Right atrium auricular region (tissue), 2 donors: ENCODE measurements at regions not wholly inside any gene's neighbourhood (a gene's known extent, or its start where the extent isn't known, plus 50 kb on each side); places are given as distances from the start of the nearest gene placed in this dataset.
A peak's percentile ranks its signal among the peaks of the same experiment; 100 is the strongest.
"Not testable (repeated sequence)": the region's sequence is repeated elsewhere in the genome, so short reads cannot be mapped to it uniquely, and the experiment has no call there.

ENCODE experiments used
- DNase-seq: peaks from one replicate; pipeline ENCODE4 v3.0.0-alpha.2; 2019; ENCODE audit warnings: low spot score
- H3K27ac ChIP-seq, 2 donors: fragments of 200-600 bp; sonication (generic); 1 replicate in 1 of 2; 2 replicates in 1 of 2; pipeline ENCODE4 v1.5.1; 2016 to 2019
- H3K27me3 ChIP-seq, 2 donors: fragments of 200-600 bp; sonication (generic); one replicate each; pipeline versions ENCODE4 v1.5.1 to v1.6.0; 2017 to 2019
- H3K36me3 ChIP-seq: fragments of 200-600 bp; sonication (generic); one replicate; pipeline ENCODE4 v1.5.1; 2016
- H3K4me1 ChIP-seq, 2 donors: fragments of 200-600 bp; sonication (generic); one replicate each; pipeline versions ENCODE4 v1.5.1 to v1.6.0; 2017 to 2019
- H3K4me3 ChIP-seq, 2 donors: fragments of 200-600 bp; sonication (generic); 1 replicate in 1 of 2; 2 replicates in 1 of 2; pipeline ENCODE4 v1.5.1; 2017 to 2019; ENCODE audit warnings: mild to moderate bottlenecking in 1 of 2, moderate library complexity in 1 of 2
- H3K9me3 ChIP-seq, 2 donors: fragments of 200-600 bp; sonication (generic); one replicate each; pipeline ENCODE4 v1.5.1; 2019
- TF ChIP-seq, protein P1 (sequence below), 2 donors: fragments of 200-600 bp; sonication (generic); IDR thresholded peaks; one replicate each; pipeline ENCODE4 v1.5.1; 2019; ENCODE audit warnings: antibody characterized with exemption in 2 of 2

DNA sequence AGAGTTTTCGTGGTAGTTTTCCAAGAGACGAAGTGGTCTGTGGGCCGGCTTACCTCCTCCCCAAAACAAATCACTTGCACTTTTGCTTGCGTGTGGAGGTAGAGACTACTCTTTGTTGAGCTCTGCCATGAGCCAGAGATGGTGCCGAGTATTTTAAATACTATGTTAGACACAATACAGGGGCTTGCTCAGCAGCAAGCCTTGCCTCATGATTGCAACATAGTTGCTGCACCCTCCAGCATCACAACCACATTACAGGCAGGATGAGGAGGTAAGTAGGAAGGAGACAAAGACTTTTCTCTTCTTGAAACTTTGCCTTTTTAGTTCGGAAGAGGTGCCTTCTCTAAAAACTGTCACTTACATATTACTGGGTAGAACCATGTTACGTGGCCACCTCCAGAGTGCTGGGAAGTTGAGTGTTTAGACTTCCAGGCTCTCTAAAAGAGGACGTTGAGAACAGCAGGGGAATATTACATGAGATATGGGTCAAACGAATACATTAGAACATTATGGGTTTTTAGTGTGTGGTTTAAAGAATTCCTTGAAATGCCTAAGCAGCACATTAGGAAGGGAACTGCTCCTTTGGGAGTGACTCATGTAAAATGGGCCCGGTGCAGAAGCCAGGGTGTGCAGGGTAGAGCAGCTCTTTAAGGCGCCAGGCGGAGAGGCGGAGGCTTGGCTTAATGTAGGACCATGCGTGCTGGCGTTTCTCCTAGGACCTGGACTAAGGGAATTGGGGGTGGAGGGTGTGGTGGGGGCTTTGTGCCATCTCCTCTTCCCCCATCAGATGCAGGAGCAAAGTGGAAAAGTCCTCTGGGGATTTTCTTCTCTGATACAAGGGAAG lies 110.6 kb upstream of the PRMT8 start:
- Histone ChIP-seq H3K27ac (no peak overlapping the region), H3K36me3 (no peaks in the 10 kb centered on the region), H3K4me1 (peaks cover 0 to 15% of the 10 kb centered on the region in 2 donors), H3K9me3 (no peaks in the 10 kb centered on the region), H3K4me3 (peak overlapping the region in 1 of 2 donors; percentile 9), H3K27me3 (no peaks in the 10 kb centered on the region)
- peak; percentile 60 for DNase-seq
- TF ChIP-seq, protein P1, sequence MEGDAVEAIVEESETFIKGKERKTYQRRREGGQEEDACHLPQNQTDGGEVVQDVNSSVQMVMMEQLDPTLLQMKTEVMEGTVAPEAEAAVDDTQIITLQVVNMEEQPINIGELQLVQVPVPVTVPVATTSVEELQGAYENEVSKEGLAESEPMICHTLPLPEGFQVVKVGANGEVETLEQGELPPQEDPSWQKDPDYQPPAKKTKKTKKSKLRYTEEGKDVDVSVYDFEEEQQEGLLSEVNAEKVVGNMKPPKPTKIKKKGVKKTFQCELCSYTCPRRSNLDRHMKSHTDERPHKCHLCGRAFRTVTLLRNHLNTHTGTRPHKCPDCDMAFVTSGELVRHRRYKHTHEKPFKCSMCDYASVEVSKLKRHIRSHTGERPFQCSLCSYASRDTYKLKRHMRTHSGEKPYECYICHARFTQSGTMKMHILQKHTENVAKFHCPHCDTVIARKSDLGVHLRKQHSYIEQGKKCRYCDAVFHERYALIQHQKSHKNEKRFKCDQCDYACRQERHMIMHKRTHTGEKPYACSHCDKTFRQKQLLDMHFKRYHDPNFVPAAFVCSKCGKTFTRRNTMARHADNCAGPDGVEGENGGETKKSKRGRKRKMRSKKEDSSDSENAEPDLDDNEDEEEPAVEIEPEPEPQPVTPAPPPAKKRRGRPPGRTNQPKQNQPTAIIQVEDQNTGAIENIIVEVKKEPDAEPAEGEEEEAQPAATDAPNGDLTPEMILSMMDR (IDR thresholded peaks at IDR 0.05) = no peak

DNA sequence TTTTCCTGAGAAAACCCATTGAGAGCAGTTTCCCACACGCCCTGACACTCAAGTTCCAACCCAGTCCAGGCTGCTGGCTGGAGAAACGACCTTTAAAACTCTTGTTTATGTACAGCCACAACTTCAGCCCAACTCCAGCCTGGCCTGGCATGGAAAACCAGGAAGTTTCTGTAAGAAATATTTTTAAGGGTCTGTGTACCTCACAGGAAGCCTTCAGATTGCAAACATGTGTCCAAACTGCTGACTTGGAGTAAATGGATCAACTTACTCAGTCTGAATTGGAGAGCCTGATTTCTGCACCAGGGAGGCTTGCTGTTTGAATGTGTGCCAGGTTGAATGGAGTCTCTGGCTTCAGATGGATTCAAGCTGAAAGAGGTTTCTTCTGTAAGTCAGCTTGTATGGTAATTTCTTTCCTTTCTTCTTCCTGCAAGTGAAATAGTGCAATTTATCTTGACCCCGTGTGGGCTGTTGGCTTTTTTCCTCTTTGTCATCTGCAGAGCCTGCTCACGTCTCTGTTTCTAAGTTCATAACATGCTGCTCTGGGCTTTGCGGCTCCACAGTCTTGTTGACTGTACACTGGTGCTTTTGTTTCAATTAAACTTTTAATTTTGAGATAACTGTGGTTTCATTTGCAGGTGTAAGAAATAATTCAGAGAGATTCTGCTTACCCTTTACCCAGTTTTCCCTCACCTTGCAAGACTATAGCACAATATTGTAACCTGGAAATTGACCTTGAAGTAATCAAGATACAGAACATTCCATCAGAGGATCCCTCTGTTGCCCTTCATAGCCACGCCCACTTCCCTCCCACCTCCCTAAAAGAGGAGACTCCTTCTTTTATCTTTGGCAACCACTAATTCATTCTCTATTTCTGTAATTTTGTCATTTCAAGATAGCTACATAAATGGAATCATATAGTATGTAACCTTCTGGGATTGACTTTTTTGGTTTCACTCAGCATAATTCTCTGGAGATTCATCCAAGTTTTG lies 109.7 kb upstream of the PRMT8 start:
- H3K4me1 ChIP-seq = peaks cover 0 to 15% of the 10 kb centered on the region in 2 donors
- no peaks in the 10 kb centered on the region for H3K27me3 ChIP-seq
- H3K9me3 ChIP-seq = no peaks in the 10 kb centered on the region
- H3K36me3 ChIP-seq = no peaks in the 10 kb centered on the region
- TF ChIP-seq, protein P1 (IDR thresholded peaks at IDR 0.05) = no peak
- peak; percentile 58 for DNase-seq
- no peak overlapping the region for H3K27ac ChIP-seq
- H3K4me3 ChIP-seq = peak overlapping the region in 1 of 2 donors; percentile 9

DNA sequence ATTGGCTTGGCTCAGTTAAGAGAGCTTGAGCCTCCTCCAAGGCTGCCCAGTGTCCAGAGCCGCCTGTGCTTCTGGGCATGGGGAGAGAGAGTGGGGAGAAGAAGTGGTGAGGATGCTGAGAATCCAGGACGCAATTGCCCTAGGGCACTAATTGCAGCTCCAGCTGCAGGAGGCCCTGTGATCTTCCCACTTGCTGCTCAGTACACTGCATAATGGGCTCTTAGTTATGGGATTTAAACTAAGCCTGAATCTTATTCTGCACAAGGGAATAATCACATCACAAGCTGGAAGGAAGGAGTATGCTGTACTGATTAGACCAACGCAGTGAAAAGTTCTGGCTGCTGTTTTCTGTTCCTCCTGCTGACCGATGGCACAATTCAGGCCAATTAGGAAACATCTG lies 101.0 kb upstream of the PRMT8 start:
- no peaks in the 10 kb centered on the region for H3K36me3 ChIP-seq
- TF ChIP-seq, protein P1 (IDR thresholded peaks at IDR 0.05) = no peak
- H3K27ac ChIP-seq = no peak overlapping the region
- no peaks in the 10 kb centered on the region for H3K4me1 ChIP-seq
- no peaks in the 10 kb centered on the region for H3K27me3 ChIP-seq
- no peak overlapping the region for H3K4me3 ChIP-seq
- DNase-seq = no peak
- H3K9me3 ChIP-seq = no peaks in the 10 kb centered on the region

DNA sequence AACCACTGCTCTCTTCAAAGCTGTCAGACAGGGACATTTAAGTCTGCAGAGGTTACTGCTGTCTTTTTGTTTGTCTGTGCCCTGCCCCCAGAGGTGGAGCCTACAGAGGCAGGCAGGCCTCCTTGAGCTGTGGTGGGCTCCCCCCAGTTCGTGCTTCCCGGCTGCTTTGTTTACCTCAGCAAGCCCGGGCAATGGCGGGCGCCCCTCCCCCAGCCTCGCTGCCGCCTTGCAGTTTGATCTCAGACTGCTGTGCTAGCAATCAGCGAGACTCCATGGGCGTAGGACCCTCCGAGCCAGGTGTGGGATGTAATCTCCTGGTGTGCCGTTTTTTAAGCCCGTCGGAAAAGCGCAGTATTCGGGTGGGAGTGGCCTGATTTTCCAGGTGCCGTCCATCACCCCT lies 93.4 kb upstream of the PRMT8 start:
- not testable (repeated sequence) for H3K27me3 ChIP-seq, H3K9me3 ChIP-seq, DNase-seq, H3K4me3 ChIP-seq, H3K27ac ChIP-seq, H3K36me3 ChIP-seq, H3K4me1 ChIP-seq

DNA sequence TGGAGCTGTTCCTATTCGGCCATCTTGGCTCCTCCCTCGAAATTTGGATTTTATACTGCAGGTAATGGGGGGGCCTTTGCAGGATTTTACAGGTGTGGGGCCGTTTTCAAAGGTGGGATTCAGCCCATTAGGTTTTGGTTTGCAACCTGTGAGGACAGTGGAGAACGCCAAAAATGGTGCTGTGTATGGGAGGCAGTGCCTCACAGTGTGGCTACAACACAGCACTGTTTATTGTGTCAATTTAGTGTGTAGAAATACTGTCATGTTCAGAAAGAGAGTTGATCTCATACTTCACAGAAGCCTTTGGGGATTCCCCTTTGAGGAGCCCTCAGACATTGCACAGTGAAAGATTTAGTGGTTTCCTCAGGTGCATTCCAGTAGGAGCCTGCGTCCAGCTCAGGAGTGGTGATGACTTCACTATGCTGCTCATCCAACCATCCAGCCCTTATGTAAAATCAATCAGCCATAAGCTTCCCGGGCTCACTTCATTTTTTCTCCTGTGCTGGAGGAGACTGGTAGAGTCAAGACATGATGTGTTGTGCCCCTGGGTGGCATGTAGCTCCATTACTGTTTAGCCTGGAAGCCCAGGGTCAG lies 92.7 kb upstream of the PRMT8 start:
- TF ChIP-seq, protein P1 (IDR thresholded peaks at IDR 0.05) = no peak
- no peak for DNase-seq
- Histone ChIP-seq H3K4me1 (no peaks in the 10 kb centered on the region), H3K27ac (no peak overlapping the region), H3K4me3 (no peak overlapping the region), H3K9me3 (no peaks in the 10 kb centered on the region), H3K27me3 (peaks cover 0 to 6% of the 10 kb centered on the region in 2 donors), H3K36me3 (no peaks in the 10 kb centered on the region)
